ENCODE measurements at regions not wholly inside any gene's neighbourhood (a gene's known extent, or its start where the extent isn't known, plus 50 kb on each side); places are given as distances from the start of the nearest gene placed in this dataset.

DNA sequence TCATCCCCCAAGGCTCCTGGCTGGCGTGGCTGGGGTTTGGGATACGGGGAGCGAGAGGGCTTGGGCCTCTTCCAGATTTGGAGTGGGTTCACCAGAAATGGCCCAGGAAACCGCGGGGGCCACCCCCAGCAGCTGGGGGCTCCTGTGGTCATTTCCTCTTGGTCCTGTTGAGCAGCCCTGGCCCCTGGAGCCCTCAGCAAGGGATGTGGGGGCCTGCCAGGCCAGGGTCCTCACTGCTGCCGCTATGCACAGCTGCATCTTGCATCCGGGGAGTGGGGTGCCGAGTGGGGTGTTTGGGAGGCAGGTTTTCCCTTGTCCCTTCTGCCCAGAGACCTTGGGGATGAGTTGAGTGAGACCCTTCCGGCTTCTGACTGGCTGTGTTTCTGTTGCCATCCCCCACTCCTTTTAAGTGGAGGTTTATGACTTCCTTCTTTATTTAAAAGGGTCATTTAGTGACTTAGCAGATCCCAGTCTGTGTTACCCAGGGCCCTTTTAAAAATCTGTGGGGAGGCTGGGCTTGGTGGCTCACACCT is 319.8 kb downstream of the SEC14L1 start (continued):
- TF ChIP-seq ZNF775 (CRISPR knock-in tag; IDR thresholded peaks at IDR 0.05; ENCODE audit: borderline replicate concordance) (no peak), ZNF30 (CRISPR knock-in tag; IDR thresholded peaks at IDR 0.05) (no peak), ZNF570 (CRISPR knock-in tag; IDR thresholded peaks at IDR 0.05; ENCODE audit: borderline replicate concordance) (no peak), ZNF615 (CRISPR knock-in tag; IDR thresholded peaks at IDR 0.05; ENCODE audit: borderline replicate concordance) (no peak), ARNT2 (CRISPR knock-in tag; IDR thresholded peaks at IDR 0.05; ENCODE audit: low read depth) (0 out of 2 replicates have a peak, but pooled peaks have one; percentile 33), PCBP2 (optimal IDR thresholded peaks at IDR 0.05; ENCODE audit: low read depth, low read length, poor library complexity, severe bottlenecking) (no peak), THRA (CRISPR knock-in tag; IDR thresholded peaks at IDR 0.05; ENCODE audit: borderline replicate concordance) (no peak), GRHL1 (CRISPR knock-in tag; conservative IDR thresholded peaks at IDR 0.05) (no peak), RXRB (CRISPR knock-in tag; IDR thresholded peaks at IDR 0.05; ENCODE audit: borderline replicate concordance) (no peak), MAFG (CRISPR knock-in tag; IDR thresholded peaks at IDR 0.05) (no peak), NFYB (CRISPR knock-in tag; IDR thresholded peaks at IDR 0.05) (no peak), ZSCAN29 (CRISPR knock-in tag; conservative IDR thresholded peaks at IDR 0.05) (no peak), SUZ12 (IDR thresholded peaks at IDR 0.05; ENCODE audit: low read depth, low read length) (no peak), PATZ1 (CRISPR knock-in tag; IDR thresholded peaks at IDR 0.05) (no peak)
- TF ChIP-seq, protein P1, sequence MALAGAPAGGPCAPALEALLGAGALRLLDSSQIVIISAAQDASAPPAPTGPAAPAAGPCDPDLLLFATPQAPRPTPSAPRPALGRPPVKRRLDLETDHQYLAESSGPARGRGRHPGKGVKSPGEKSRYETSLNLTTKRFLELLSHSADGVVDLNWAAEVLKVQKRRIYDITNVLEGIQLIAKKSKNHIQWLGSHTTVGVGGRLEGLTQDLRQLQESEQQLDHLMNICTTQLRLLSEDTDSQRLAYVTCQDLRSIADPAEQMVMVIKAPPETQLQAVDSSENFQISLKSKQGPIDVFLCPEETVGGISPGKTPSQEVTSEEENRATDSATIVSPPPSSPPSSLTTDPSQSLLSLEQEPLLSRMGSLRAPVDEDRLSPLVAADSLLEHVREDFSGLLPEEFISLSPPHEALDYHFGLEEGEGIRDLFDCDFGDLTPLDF (CRISPR knock-in tag; IDR thresholded peaks at IDR 0.05) = no peak
- TF ChIP-seq, protein P2, sequence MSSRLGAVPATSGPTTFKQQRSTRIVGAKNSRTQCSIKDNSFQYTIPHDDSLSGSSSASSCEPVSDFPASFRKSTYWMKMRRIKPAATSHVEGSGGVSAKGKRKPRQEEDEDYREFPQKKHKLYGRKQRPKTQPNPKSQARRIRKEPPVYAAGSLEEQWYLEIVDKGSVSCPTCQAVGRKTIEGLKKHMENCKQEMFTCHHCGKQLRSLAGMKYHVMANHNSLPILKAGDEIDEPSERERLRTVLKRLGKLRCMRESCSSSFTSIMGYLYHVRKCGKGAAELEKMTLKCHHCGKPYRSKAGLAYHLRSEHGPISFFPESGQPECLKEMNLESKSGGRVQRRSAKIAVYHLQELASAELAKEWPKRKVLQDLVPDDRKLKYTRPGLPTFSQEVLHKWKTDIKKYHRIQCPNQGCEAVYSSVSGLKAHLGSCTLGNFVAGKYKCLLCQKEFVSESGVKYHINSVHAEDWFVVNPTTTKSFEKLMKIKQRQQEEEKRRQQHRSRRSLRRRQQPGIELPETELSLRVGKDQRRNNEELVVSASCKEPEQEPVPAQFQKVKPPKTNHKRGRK (CRISPR knock-in tag; IDR thresholded peaks at IDR 0.05) = no peak
- TF ChIP-seq, protein P3, sequence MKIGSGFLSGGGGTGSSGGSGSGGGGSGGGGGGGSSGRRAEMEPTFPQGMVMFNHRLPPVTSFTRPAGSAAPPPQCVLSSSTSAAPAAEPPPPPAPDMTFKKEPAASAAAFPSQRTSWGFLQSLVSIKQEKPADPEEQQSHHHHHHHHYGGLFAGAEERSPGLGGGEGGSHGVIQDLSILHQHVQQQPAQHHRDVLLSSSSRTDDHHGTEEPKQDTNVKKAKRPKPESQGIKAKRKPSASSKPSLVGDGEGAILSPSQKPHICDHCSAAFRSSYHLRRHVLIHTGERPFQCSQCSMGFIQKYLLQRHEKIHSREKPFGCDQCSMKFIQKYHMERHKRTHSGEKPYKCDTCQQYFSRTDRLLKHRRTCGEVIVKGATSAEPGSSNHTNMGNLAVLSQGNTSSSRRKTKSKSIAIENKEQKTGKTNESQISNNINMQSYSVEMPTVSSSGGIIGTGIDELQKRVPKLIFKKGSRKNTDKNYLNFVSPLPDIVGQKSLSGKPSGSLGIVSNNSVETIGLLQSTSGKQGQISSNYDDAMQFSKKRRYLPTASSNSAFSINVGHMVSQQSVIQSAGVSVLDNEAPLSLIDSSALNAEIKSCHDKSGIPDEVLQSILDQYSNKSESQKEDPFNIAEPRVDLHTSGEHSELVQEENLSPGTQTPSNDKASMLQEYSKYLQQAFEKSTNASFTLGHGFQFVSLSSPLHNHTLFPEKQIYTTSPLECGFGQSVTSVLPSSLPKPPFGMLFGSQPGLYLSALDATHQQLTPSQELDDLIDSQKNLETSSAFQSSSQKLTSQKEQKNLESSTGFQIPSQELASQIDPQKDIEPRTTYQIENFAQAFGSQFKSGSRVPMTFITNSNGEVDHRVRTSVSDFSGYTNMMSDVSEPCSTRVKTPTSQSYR (CRISPR knock-in tag; IDR thresholded peaks at IDR 0.05; ENCODE audit: borderline replicate concordance) = no peak

Data from HepG2 (cell line).